Stomach (tissue), 8 donors: ENCODE measurements at regions not wholly inside any gene's neighbourhood (a gene's known extent, or its start where the extent isn't known, plus 50 kb on each side); places are given as distances from the start of the nearest gene placed in this dataset.

Experiments used
- DNase-seq, 2 donors: peaks; one replicate each; pipeline versions ENCODE4 v3.0.0 to v3.0.0-alpha.2; 2013 to 2019
- H3K27ac ChIP-seq, 5 donors: fragments of 200-600 bp in 4 of 5; sonication (generic) in 4 of 5; one replicate each; pipeline ENCODE4 v1.5.1; 2013 to 2019; ENCODE audit warnings: mild to moderate bottlenecking in 1 of 5, moderate library complexity in 1 of 5
- H3K27me3 ChIP-seq, 3 donors: fragments of 200-600 bp; sonication (generic); one replicate each; pipeline ENCODE4 v1.5.1; 2017 to 2019; ENCODE audit warnings: mixed run types in 1 of 3
- H3K36me3 ChIP-seq, 4 donors: fragments of 200-600 bp; sonication (generic); 1 replicate in 3 of 4; 2 replicates in 1 of 4; pipeline ENCODE4 v1.5.1; 2016 to 2019
- H3K4me1 ChIP-seq, 4 donors: fragments of 200-600 bp; sonication (generic); one replicate each; pipeline ENCODE4 v1.5.1; 2016 to 2019
- H3K4me3 ChIP-seq, 4 donors: fragments of 200-600 bp; sonication (generic) in 3 of 4; one replicate each; pipeline ENCODE4 v1.5.1; 2016 to 2019; ENCODE audit warnings: mild to moderate bottlenecking in 1 of 4
- H3K9me3 ChIP-seq, 4 donors: fragments of 200-600 bp; sonication (generic); one replicate each; pipeline ENCODE4 v1.5.1; 2016 to 2019
- EP300 ChIP-seq: sonication (generic); formaldehyde crosslinking; IDR thresholded peaks from one replicate; pipeline ENCODE4 v1.6.1; 2017; ENCODE audit warnings: antibody characterized with exemption
- POLR2A ChIP-seq, 4 donors: fragments of 450-650 bp; IDR thresholded peaks; one replicate each; pipeline ENCODE4 v1.6.1; 2016; ENCODE audit warnings: antibody characterized with exemption in 4 of 4, control low read depth in 2 of 4, mild to moderate bottlenecking in 1 of 4, moderate library complexity in 1 of 4
- POLR2AphosphoS5 ChIP-seq, 3 donors: sonication (generic); formaldehyde crosslinking; IDR thresholded peaks; one replicate each; pipeline ENCODE4 v1.6.1; 2016; ENCODE audit warnings: antibody characterized with exemption in 3 of 3
- WGBS, 5 donors: extraction: QIAGEN DNeasy Blood & Tissue Kit in 3 of 5; methylation state at CpG; one replicate each; pipeline versions ENCODE4 v1.1.5 to v1.1.7; 2013 to 2018; 5-methylcytosine and 5-hydroxymethylcytosine counted together
- intact Hi-C: fragments of 100-400 bp; cut with DNase I; formaldehyde crosslinking; loops from one replicate; pipeline ENCODE4 v1.15.1; 2023; ENCODE audit warnings: low total_unique reads
- TF ChIP-seq, protein P1 (sequence below), 7 experiments: fragments of 450-650 bp in 4 of 7; fragments of 200-600 bp in 3 of 7; sonication (generic) in 3 of 7; IDR thresholded peaks; one replicate each; pipeline ENCODE4 v1.5.1; 2016 to 2019; ENCODE audit warnings: antibody characterized with exemption in 7 of 7, control low read depth in 2 of 7, mild to moderate bottlenecking in 1 of 7
- donor health status: healthy with polysubstance abuse.
- donor health status: Bipolar disorder and iron deficiency.
- donor health status: healthy.

DNA sequence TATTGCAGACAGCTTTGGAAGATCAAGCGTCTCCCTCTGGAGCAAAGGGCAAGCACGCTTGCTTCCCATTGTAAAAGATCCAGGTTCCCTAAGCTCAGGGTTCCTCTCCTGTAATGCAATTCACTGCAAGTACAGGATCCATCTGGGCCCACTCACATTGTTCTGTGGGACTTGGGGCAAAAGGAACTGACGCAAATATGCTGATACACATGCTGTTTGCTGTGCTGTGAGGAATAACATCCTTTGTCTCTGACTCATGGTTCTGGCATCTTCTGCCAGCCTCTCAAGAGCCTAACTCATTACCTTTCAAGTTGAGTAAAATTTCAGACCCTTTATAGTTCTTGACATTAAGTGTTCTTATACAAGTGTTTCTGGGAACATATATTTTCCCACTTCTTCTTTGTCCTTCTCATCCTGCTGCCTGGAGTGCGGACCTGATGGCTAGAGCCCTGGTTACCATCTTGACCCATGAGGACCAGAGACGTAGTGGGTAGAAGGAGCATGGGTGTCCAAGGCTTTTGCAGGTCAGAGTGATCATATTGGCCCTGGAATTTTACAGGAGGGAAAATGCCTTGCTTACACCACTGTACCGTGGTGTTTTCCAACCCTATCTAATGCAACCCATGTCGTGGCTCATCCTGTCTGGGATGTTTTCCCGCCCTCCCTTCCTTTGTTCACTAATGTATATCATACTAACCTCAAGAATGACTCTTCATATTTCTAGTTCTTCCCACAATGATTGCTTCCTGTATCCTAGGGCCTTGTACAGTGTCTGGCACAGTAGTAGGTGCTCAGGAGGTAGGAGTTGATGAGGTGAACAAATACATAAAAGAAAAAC, 145.7 kb upstream of the GLI2 start:
- TF ChIP-seq EP300: no peak
- TF ChIP-seq, protein P1, sequence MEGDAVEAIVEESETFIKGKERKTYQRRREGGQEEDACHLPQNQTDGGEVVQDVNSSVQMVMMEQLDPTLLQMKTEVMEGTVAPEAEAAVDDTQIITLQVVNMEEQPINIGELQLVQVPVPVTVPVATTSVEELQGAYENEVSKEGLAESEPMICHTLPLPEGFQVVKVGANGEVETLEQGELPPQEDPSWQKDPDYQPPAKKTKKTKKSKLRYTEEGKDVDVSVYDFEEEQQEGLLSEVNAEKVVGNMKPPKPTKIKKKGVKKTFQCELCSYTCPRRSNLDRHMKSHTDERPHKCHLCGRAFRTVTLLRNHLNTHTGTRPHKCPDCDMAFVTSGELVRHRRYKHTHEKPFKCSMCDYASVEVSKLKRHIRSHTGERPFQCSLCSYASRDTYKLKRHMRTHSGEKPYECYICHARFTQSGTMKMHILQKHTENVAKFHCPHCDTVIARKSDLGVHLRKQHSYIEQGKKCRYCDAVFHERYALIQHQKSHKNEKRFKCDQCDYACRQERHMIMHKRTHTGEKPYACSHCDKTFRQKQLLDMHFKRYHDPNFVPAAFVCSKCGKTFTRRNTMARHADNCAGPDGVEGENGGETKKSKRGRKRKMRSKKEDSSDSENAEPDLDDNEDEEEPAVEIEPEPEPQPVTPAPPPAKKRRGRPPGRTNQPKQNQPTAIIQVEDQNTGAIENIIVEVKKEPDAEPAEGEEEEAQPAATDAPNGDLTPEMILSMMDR (IDR thresholded peaks at IDR 0.05): no peak
- TF ChIP-seq POLR2AphosphoS5 (IDR thresholded peaks at IDR 0.05): peak in 1 of 3 donors; percentile 33
- no peak for DNase-seq
- Histone ChIP-seq H3K9me3 (no peaks in the 10 kb centered on the region), H3K4me1 (peaks cover 9 to 14% (median 13%) of the 10 kb centered on the region in 4 donors), H3K27ac (no peak overlapping the region), H3K4me3 (no peak overlapping the region), H3K27me3 (peaks cover 0 to 52% (median 24%) of the 10 kb centered on the region in 3 donors), H3K36me3 (no peaks in the 10 kb centered on the region)
- whole genome bisulfite sequencing, 5 donors: 80 to 92% (median 87%) methylated on average over 8 of the region's 8 CpGs
- intact Hi-C loops: no loop called here

DNA sequence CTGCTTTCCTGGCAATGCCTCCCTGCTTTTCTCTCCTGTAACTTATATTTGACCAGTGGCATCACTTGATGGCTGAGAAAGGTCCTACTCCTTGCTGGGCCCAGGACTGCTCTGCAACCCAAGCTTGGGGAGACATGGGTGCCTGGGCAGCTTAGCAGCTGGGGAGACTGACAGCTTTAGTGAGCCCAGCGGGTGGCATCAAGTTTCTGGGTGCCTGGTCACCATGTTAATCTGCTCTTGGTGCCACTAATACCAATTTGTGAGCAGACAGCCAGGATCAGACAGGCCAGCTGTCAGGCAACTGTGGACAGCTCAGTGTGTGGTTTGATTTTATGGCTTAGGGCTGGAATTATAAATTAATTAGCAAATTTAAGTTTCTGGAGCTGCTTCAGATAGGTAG, 144.8 kb upstream of the GLI2 start:
- intact Hi-C loops: no loop called here
- DNase-seq: no peak
- WGBS, 5 donors: 88 to 100% (median 96%) methylated on average over 1 of the region's 1 CpG

DNA sequence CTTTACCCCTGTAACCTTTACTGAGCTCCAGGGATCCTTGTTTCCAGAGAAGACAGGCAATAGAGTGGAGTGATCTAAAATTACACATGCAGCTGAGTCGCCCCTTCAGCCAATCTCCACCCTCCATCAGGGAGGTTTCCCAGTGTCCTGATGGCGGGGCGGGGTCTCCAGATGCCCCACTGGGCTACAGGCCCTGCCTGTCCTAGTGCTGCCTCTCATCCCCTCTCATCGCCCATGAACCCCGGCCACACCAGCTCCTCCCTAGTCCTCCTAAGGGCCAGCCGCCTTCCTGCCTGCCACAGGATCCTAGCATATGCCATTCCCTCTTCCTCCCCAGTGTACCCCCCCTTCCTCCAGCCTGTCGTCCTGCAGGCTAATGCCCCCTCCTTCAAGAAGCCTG, 144.1 kb upstream of the GLI2 start:
- no peak overlapping the region for H3K27ac ChIP-seq
- no peak for DNase-seq
- no peaks in the 10 kb centered on the region for H3K9me3 ChIP-seq
- TF ChIP-seq, protein P1 (IDR thresholded peaks at IDR 0.05): no peak
- no peak for TF ChIP-seq EP300
- TF ChIP-seq POLR2AphosphoS5 (IDR thresholded peaks at IDR 0.05): no peak
- no peak for TF ChIP-seq POLR2A (IDR thresholded peaks at IDR 0.05)
- no peaks in the 10 kb centered on the region for H3K36me3 ChIP-seq
- H3K4me1 ChIP-seq: peaks cover 9 to 19% (median 15%) of the 10 kb centered on the region in 4 donors
- H3K27me3 ChIP-seq: peaks cover 0 to 38% (median 18%) of the 10 kb centered on the region in 3 donors
- no peak overlapping the region for H3K4me3 ChIP-seq
- 82 to 92% (median 88%) methylated on average over 7 of the region's 7 CpGs for WGBS, 5 donors
- intact Hi-C loops: no loop called here

More for the DNA sequence above, 144.8 kb upstream of the GLI2 start:
- Histone ChIP-seq H3K4me1 (peaks cover 9 to 14% (median 13%) of the 10 kb centered on the region in 4 donors), H3K4me3 (no peak overlapping the region), H3K9me3 (no peaks in the 10 kb centered on the region), H3K36me3 (no peaks in the 10 kb centered on the region), H3K27ac (no peak overlapping the region), H3K27me3 (peaks cover 0 to 45% (median 24%) of the 10 kb centered on the region in 3 donors)
- TF ChIP-seq POLR2A (IDR thresholded peaks at IDR 0.05): no peak
- no peak for TF ChIP-seq EP300
- TF ChIP-seq, protein P1 (IDR thresholded peaks at IDR 0.05): no peak
- no peak for TF ChIP-seq POLR2AphosphoS5 (IDR thresholded peaks at IDR 0.05)

GRCh38 chr2:120592084-120592483, 143.6 kb upstream of the GLI2 start:
- TF ChIP-seq, protein P1 (IDR thresholded peaks at IDR 0.05): no peak
- TF ChIP-seq EP300: no peak
- TF ChIP-seq POLR2A (IDR thresholded peaks at IDR 0.05): no peak
- no peak for DNase-seq
- Histone ChIP-seq H3K27me3 (peaks cover 0 to 33% (median 13%) of the 10 kb centered on the region in 3 donors), H3K4me1 (peaks cover 6 to 18% (median 12%) of the 10 kb centered on the region in 4 donors), H3K27ac (no peak overlapping the region), H3K4me3 (no peak overlapping the region), H3K36me3 (no peaks in the 10 kb centered on the region), H3K9me3 (no peaks in the 10 kb centered on the region)
- intact Hi-C loops: no loop called here
- 61 to 82% (median 73%) methylated on average over 6 to 10 of the region's 10 CpGs for WGBS, 5 donors
